Erythroblast (primary cell): ENCODE measurements at regions not wholly inside any gene's neighbourhood (a gene's known extent, or its start where the extent isn't known, plus 50 kb on each side); places are given as distances from the start of the nearest gene placed in this dataset.
"Not testable (repeated sequence)": the region's sequence is repeated elsewhere in the genome, so short reads cannot be mapped to it uniquely, and the experiment has no call there.

Experiments used
- DNase-seq, 2 experiments: peaks; one replicate each; lab custom pipeline; 2025; lab: John Stamatoyannopoulos, UW
- GATA1 ChIP-seq: IDR thresholded peaks from 2 replicates; pipeline ENCODE4 v1.6.1; 2011; ENCODE audit warnings: low read depth, mild to moderate bottlenecking, control low read depth, low read length, moderate library complexity
- POLR2A ChIP-seq: IDR thresholded peaks from 2 replicates; pipeline ENCODE4 v1.6.1; 2011; ENCODE audit warnings: mild to moderate bottlenecking, low read length

GRCh38 chr19:27851002-27851481 lies 1361.9 kb downstream of the UQCRFS1 start:
- no peak for DNase-seq
- TF ChIP-seq POLR2A (no peak), GATA1 (no peak)

- TF ChIP-seq GATA1 (no peak), POLR2A (no peak)
- DNase-seq, result no peak
Observed at GRCh38 chr19:27846944-27847343, 1366.0 kb downstream of the UQCRFS1 start.

- TF ChIP-seq GATA1 (no peak), POLR2A (no peak)
- DNase-seq, result no peak
Observed at GRCh38 chr19:27844261-27844660, 1368.7 kb downstream of the UQCRFS1 start.

GRCh38 chr19:27843861-27844260 lies 1369.1 kb downstream of the UQCRFS1 start:
- no peak for DNase-seq

GRCh38 chr19:27833031-27833430 lies 1379.9 kb downstream of the UQCRFS1 start:
- no peak for DNase-seq
- no peak for TF ChIP-seq POLR2A
- no peak for TF ChIP-seq GATA1

More at GRCh38 chr19:27843861-27844260, 1369.1 kb downstream of the UQCRFS1 start:
- no peak for TF ChIP-seq GATA1
- TF ChIP-seq POLR2A, result no peak

GRCh38 chr19:27828829-27829228 lies 1384.1 kb downstream of the UQCRFS1 start:
- TF ChIP-seq GATA1 (no peak), POLR2A (no peak)
- no peak for DNase-seq

- TF ChIP-seq POLR2A (no peak), GATA1 (no peak)
- DNase-seq, result no peak
Observed at GRCh38 chr19:27824108-27824507, 1388.8 kb downstream of the UQCRFS1 start.

GRCh38 chr19:27822336-27822735 lies 1390.6 kb downstream of the UQCRFS1 start:
- TF ChIP-seq POLR2A, result no peak
- TF ChIP-seq GATA1, result no peak
- DNase-seq, result no peak

GRCh38 chr19:27821418-27822018 lies 1391.4 kb downstream of the UQCRFS1 start:
- no peak for DNase-seq
- TF ChIP-seq POLR2A (no peak), GATA1 (no peak)

GRCh38 chr19:27815985-27816384 lies 1397.0 kb downstream of the UQCRFS1 start:
- TF ChIP-seq POLR2A, result no peak
- no peak for TF ChIP-seq GATA1
- no peak for DNase-seq

GRCh38 chr19:27814834-27815233 lies 1398.1 kb downstream of the UQCRFS1 start:
- DNase-seq, result not testable (repeated sequence)

- DNase-seq, result not testable (repeated sequence)
Observed at GRCh38 chr19:27814274-27814673, 1398.7 kb downstream of the UQCRFS1 start.

- TF ChIP-seq POLR2A (no peak), GATA1 (no peak)
- DNase-seq, result no peak
Observed at GRCh38 chr19:27806471-27807070, 1406.4 kb downstream of the UQCRFS1 start.

- TF ChIP-seq POLR2A (no peak), GATA1 (no peak)
- no peak for DNase-seq
Observed at GRCh38 chr19:27805848-27806247, 1407.1 kb downstream of the UQCRFS1 start.

- DNase-seq, result not testable (repeated sequence)
Observed at GRCh38 chr19:27802293-27802692, 1410.7 kb downstream of the UQCRFS1 start.
